K562 (cell line): ENCODE measurements at regions not wholly inside any gene's neighbourhood (a gene's known extent, or its start where the extent isn't known, plus 50 kb on each side); places are given as distances from the start of the nearest gene placed in this dataset.

Source experiments
- ATAC-seq: fragments of 200-7000 bp; cut with Tn5 transposase; 3 replicates; pipeline ENCODE4 v1.9.1; 2020; ENCODE audit warnings: moderate library complexity
- BruUV-seq: library from RNA; stranded (reverse); fragments of 400-500 nt; replicated peaks from 2 replicates; lab custom pipeline; 2021; lab: Mats Ljungman, UMichigan
- CTCF ChIA-PET: fragments of 300-600 bp; formaldehyde crosslinking; extraction: SDS; loops from one replicate; lab custom pipeline; 2021; ENCODE audit warnings: low intra/inter-chr PET ratio; lab: Yijun Ruan, JAX
- POLR2A ChIA-PET: fragments of 300-600, 350-650 bp; sonication (Branson Sonifier 250); formaldehyde crosslinking; extraction: SDS; loops from one replicate; lab custom pipeline; 2021; ENCODE audit warnings: antibody characterized with exemption, inconsistent platforms; lab: Yijun Ruan, JAX
- DNase-seq, 4 experiments: peaks; one replicate each; pipeline versions ENCODE4 v3.0.0 to v3.0.0-alpha.2; 2011 to 2018; ENCODE audit warnings: low spot score in 3 of 4, mixed read lengths in 3 of 4; ENCODE audit errors: extremely low read depth in 1 of 4
- FAIRE-seq: peaks from 2 replicates; lab custom pipeline; 2011; peaks lifted over from hg19 to GRCh38; lab: Jason Lieb, UNC
- H2AFZ ChIP-seq: 2 replicates; pipeline ENCODE4 v1.6.0; 2011; ENCODE audit warnings: low read depth, low read length, control low read depth, inconsistent platforms
- H3K27ac ChIP-seq: fragments of 200-600 bp; 3 replicates; pipeline ENCODE4 v1.8.0; 2011; ENCODE audit warnings: low read depth, mild to moderate bottlenecking, control low read depth, inconsistent platforms, low read length, moderate library complexity, mixed read lengths; ENCODE audit errors: extremely low read depth
- H3K27me3 ChIP-seq, 2 experiments: fragments of 300-600 bp in 1 of 2; 2 replicates in 1 of 2; 3 replicates in 1 of 2; pipeline versions ENCODE4 v1.6.0 to v1.8.0; 2011; ENCODE audit warnings: inconsistent platforms in 2 of 2, low read length in 2 of 2, mild to moderate bottlenecking in 1 of 2, mixed read lengths in 1 of 2, moderate library complexity in 1 of 2; ENCODE audit not compliant: control insufficient read depth in 2 of 2, insufficient read depth in 2 of 2
- H3K36me3 ChIP-seq: fragments of 300-600 bp; 3 replicates; pipeline ENCODE4 v1.8.0; 2011; ENCODE audit warnings: mild to moderate bottlenecking, low read length, inconsistent platforms; ENCODE audit not compliant: control insufficient read depth, insufficient read depth
- H3K4me1 ChIP-seq, 2 experiments: fragments of 200-600 bp in 1 of 2; replicated peaks in 1 of 2; 2 replicates in 1 of 2; 3 replicates in 1 of 2; pipeline versions ENCODE4 v1.5.1 to v1.8.0; 2011; ENCODE audit warnings: inconsistent platforms in 2 of 2, low read length in 2 of 2, mild to moderate bottlenecking in 1 of 2, mixed read lengths in 1 of 2, moderate library complexity in 1 of 2; ENCODE audit not compliant: control insufficient read depth in 2 of 2, insufficient read depth in 2 of 2
- H3K4me2 ChIP-seq: 2 replicates; pipeline ENCODE4 v1.6.1; 2011; ENCODE audit warnings: low read length, control low read depth, inconsistent platforms, mixed read lengths; ENCODE audit not compliant: insufficient read depth
- H3K4me3 ChIP-seq: fragments of 200-600 bp; sonication (generic), shearing (Covaris generic); 2 replicates; pipeline ENCODE4 v1.5.1; 2016; ENCODE audit warnings: control low read depth, inconsistent platforms
- H3K79me2 ChIP-seq: fragments of 200-600 bp; 3 replicates; pipeline ENCODE4 v1.8.0; 2011; ENCODE audit warnings: low read length, inconsistent platforms; ENCODE audit not compliant: control insufficient read depth, insufficient read depth
- H3K9ac ChIP-seq, 2 experiments: 2 replicates each; pipeline versions ENCODE4 v1.6.0 to v1.6.1; 2011; ENCODE audit warnings: low read depth in 2 of 2, low read length in 2 of 2, control low read depth in 1 of 2, inconsistent platforms in 1 of 2, mild to moderate bottlenecking in 1 of 2, mixed read lengths in 1 of 2; ENCODE audit not compliant: insufficient read depth in 1 of 2
- H3K9me1 ChIP-seq: one replicate; pipeline ENCODE4 v1.6.0; 2011; ENCODE audit warnings: inconsistent platforms, mild to moderate bottlenecking, low read length, moderate library complexity; ENCODE audit not compliant: control insufficient read depth, insufficient read depth
- H3K9me3 ChIP-seq: replicated peaks from 2 replicates; pipeline ENCODE4 v1.5.1; 2011; ENCODE audit warnings: low read depth, low read length, inconsistent platforms; ENCODE audit not compliant: control insufficient read depth, insufficient read depth
- H4K20me1 ChIP-seq: replicated peaks from 2 replicates; pipeline ENCODE4 v1.6.1; 2011; ENCODE audit warnings: low read length, inconsistent platforms, mixed read lengths; ENCODE audit not compliant: control insufficient read depth, insufficient read depth
- IRF2 ChIP-seq: sonication (generic); formaldehyde crosslinking; IDR thresholded peaks from 2 replicates; pipeline ENCODE4 v1.8.1; 2022; ENCODE audit warnings: mild to moderate bottlenecking, missing genetic modification reagents
- MCM2 ChIP-seq: fragments of 450-650 bp; IDR thresholded peaks from 2 replicates; pipeline ENCODE4 v1.6.1; 2017; ENCODE audit warnings: low read depth, mild to moderate bottlenecking
- MTA3 ChIP-seq: fragments of 450-650 bp; formaldehyde crosslinking; IDR thresholded peaks from 2 replicates; pipeline ENCODE4 v1.6.1; 2017; ENCODE audit warnings: mild to moderate bottlenecking, borderline replicate concordance
- NCOA6 ChIP-seq: fragments of 450-650 bp; IDR thresholded peaks from 2 replicates; pipeline ENCODE4 v1.6.1; 2017; ENCODE audit warnings: mild to moderate bottlenecking
- NCOR1 ChIP-seq: fragments of 450-650 bp; IDR thresholded peaks from 2 replicates; pipeline ENCODE4 v1.6.1; 2016; ENCODE audit warnings: mild to moderate bottlenecking, moderate library complexity
- NFATC3 ChIP-seq: fragments of 450-650 bp; IDR thresholded peaks from 2 replicates; pipeline ENCODE4 v1.6.1; 2017; ENCODE audit warnings: mild to moderate bottlenecking
- NFIC ChIP-seq: fragments of 450-650 bp; IDR thresholded peaks from 2 replicates; pipeline ENCODE4 v1.6.1; 2017; ENCODE audit warnings: mild to moderate bottlenecking, inconsistent platforms
- ZKSCAN8 ChIP-seq: fragments of 200-800 bp; sonication (Bioruptor generic); IDR thresholded peaks from 2 replicates; pipeline ENCODE4 v1.6.1; 2016; ENCODE audit warnings: missing genetic modification characterization, missing compliant biosample characterization
- WGBS: fragments of 100-300 bp; shearing (Covaris generic); methylation state at CpG from one replicate; pipeline ENCODE4 v1.1.6; 2016; ENCODE audit warnings: low coverage, mixed read lengths; ENCODE audit not compliant: insufficient coverage; ENCODE audit errors: missing lambda C conversion rate; 5-methylcytosine and 5-hydroxymethylcytosine counted together
- in situ Hi-C: fragments of 300-500 bp; cut with MboI; formaldehyde crosslinking; loops from 4 replicates; pipeline ENCODE4 v1.15.0; 2018; ENCODE audit warnings: inconsistent platforms, mixed read lengths
- intact Hi-C: fragments of 100-400 bp; cut with micrococcal nuclease; formaldehyde crosslinking; loops from 2 replicates; pipeline ENCODE4 v1.14.2; 2022
- TF ChIP-seq, protein P1 (sequence below): conservative IDR thresholded peaks from 2 replicates; pipeline ENCODE4 v1.6.1; 2011; ENCODE audit warnings: low read depth, mild to moderate bottlenecking, low read length; ENCODE audit not compliant: control insufficient read depth
- TF ChIP-seq, protein P2 (sequence below): IDR thresholded peaks from 3 replicates; pipeline ENCODE4 v1.6.1; 2011; ENCODE audit warnings: borderline replicate concordance, mild to moderate bottlenecking; ENCODE audit not compliant: insufficient read length, insufficient read depth
- TF ChIP-seq, protein P3 (sequence below): fragments of 150-350 bp; IDR thresholded peaks from 2 replicates; pipeline ENCODE4 v1.6.1; 2014; ENCODE audit warnings: low read depth, mild to moderate bottlenecking, low read length, borderline replicate concordance

DNA sequence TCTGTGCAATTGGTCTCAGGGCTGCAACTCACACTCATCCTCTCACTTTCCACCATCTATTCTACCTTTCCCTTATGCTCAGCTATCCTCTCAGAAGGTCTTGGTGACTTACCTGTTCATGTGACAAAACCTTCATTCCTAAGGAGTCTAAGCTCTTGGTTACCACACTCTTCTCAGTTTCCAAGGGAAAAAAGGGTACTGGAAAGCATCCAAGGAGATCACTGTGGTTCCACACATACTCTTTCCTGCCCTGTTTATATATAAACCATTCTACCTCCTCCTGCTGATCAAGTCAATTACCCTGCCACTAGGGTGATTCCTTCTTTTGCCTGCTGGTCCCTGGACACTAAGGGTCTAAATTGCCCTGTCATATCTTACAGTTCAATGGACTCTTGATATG lies 57.2 kb upstream of the MAML3 start (continued):
- TF ChIP-seq, protein P1, sequence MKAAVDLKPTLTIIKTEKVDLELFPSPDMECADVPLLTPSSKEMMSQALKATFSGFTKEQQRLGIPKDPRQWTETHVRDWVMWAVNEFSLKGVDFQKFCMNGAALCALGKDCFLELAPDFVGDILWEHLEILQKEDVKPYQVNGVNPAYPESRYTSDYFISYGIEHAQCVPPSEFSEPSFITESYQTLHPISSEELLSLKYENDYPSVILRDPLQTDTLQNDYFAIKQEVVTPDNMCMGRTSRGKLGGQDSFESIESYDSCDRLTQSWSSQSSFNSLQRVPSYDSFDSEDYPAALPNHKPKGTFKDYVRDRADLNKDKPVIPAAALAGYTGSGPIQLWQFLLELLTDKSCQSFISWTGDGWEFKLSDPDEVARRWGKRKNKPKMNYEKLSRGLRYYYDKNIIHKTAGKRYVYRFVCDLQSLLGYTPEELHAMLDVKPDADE: no peak
- TF ChIP-seq, protein P2, sequence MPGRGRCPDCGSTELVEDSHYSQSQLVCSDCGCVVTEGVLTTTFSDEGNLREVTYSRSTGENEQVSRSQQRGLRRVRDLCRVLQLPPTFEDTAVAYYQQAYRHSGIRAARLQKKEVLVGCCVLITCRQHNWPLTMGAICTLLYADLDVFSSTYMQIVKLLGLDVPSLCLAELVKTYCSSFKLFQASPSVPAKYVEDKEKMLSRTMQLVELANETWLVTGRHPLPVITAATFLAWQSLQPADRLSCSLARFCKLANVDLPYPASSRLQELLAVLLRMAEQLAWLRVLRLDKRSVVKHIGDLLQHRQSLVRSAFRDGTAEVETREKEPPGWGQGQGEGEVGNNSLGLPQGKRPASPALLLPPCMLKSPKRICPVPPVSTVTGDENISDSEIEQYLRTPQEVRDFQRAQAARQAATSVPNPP: no peak
- no peak for TF ChIP-seq NFATC3
- TF ChIP-seq IRF2 (CRISPR knock-in tag): no peak
- no peak for TF ChIP-seq NFIC
- TF ChIP-seq MTA3: no peak
- TF ChIP-seq NCOR1: no peak

DNA sequence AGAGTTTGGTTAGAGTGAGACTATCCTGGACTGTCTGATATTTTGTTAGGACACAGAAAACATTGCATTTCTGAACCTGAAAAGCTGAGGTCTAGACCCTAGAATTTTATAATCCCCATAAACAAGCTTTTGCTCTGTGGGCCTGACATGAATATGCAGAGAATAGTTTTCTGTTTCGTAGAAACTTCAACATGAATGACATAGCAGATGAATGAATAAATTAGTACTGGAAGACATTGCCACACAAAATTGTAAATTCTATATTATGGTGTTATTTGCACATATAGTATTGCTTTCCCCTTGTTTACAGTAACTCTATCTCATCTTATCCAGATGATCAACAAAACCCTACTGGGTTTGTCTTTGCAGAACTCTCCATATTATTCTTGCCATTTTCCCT lies 54.9 kb upstream of the MAML3 start:
- no peak overlapping the region for H3K4me2 ChIP-seq
- WGBS: 7% methylated on average over 1 of the region's 1 CpG
- ChIA-PET CTCF (no interaction called here), POLR2A (no interaction called here)
- H3K27me3 ChIP-seq: no peaks in the 10 kb centered on the region
- no peak for FAIRE-seq
- no peaks in the 10 kb centered on the region for H3K9me1 ChIP-seq
- intact Hi-C loops (no loop called here), in situ Hi-C loops (no loop called here)
- H3K79me2 ChIP-seq: no peaks in the 10 kb centered on the region
- H3K9ac ChIP-seq: no peak overlapping the region
- H3K9me3 ChIP-seq: no peaks in the 10 kb centered on the region
- H3K36me3 ChIP-seq: no peaks in the 10 kb centered on the region
- no peak for ATAC-seq
- H3K27ac ChIP-seq: no peak overlapping the region
- TF ChIP-seq ZKSCAN8 (CRISPR knock-in tag) (no peak), NCOA6 (no peak), MCM2 (no peak)
- TF ChIP-seq, protein P3, sequence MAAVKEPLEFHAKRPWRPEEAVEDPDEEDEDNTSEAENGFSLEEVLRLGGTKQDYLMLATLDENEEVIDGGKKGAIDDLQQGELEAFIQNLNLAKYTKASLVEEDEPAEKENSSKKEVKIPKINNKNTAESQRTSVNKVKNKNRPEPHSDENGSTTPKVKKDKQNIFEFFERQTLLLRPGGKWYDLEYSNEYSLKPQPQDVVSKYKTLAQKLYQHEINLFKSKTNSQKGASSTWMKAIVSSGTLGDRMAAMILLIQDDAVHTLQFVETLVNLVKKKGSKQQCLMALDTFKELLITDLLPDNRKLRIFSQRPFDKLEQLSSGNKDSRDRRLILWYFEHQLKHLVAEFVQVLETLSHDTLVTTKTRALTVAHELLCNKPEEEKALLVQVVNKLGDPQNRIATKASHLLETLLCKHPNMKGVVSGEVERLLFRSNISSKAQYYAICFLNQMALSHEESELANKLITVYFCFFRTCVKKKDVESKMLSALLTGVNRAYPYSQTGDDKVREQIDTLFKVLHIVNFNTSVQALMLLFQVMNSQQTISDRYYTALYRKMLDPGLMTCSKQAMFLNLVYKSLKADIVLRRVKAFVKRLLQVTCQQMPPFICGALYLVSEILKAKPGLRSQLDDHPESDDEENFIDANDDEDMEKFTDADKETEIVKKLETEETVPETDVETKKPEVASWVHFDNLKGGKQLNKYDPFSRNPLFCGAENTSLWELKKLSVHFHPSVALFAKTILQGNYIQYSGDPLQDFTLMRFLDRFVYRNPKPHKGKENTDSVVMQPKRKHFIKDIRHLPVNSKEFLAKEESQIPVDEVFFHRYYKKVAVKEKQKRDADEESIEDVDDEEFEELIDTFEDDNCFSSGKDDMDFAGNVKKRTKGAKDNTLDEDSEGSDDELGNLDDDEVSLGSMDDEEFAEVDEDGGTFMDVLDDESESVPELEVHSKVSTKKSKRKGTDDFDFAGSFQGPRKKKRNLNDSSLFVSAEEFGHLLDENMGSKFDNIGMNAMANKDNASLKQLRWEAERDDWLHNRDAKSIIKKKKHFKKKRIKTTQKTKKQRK: no peak
- no peaks in the 10 kb centered on the region for H3K4me1 ChIP-seq
- H3K4me3 ChIP-seq: no peak overlapping the region
- BruUV-seq: no TSS peak
- no peak for DNase-seq
- no peaks in the 10 kb centered on the region for H4K20me1 ChIP-seq
- H2AFZ ChIP-seq: no peak overlapping the region
